ENCODE measurements at regions not wholly inside any gene's neighbourhood (a gene's known extent, or its start where the extent isn't known, plus 50 kb on each side); places are given as distances from the start of the nearest gene placed in this dataset.

DNA sequence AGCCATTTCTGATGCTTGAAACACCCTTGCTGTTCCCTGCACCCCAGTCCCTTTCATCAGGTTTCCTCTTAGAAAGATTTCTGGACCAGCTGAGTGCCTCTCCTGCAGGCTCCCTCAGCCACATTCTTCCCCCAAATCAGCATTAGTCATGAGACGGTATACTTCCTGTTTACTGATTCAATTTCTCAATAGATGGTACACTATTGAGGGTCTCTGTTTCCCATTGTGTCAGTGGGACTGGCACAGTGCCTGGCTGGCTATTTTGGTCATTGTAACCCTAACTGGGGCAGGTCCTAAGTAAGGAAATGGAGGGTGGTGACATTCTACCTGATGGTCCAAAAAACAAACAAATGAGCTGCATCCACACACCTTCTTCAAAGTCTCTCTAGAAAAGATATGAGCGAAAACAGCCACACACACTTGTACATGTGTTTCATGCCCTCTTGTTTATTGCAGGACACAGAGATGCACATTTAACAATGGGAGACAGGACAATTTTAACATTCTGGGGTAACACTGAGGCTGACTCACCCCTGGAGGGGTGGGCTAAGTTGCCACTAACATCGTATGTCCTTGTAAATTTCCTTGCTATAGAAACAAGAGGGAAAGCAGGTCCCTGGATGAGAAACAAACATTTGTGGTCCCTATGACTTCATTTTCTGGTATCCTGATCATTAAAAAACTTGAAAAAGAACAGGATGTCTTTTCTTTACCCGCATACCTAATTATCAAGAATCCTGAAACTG, 77.5 kb downstream of the RRAGC start:
- no peak overlapping the region for H3K4me3 Mint-ChIP-seq
- TF ChIP-seq CTCF (IDR thresholded peaks at IDR 0.05): no peak
- H3K27ac Mint-ChIP-seq: no peak overlapping the region
- intact Hi-C loops (cut with micrococcal nuclease): no loop called here
- H3K9me3 Mint-ChIP-seq: no peaks in the 10 kb centered on the region
- DNase-seq (no peak), ATAC-seq (ENCODE audit: low read depth) (no peak)
- CTCF ChIA-PET: no interaction called here
- peaks cover 6% of the 10 kb centered on the region for H3K4me1 Mint-ChIP-seq
- peaks cover 45% of the 10 kb centered on the region for H3K27me3 Mint-ChIP-seq
- POLR2A ChIA-PET: no interaction called here
- H3K36me3 Mint-ChIP-seq (ENCODE audit: low read depth): no peaks in the 10 kb centered on the region

DNA sequence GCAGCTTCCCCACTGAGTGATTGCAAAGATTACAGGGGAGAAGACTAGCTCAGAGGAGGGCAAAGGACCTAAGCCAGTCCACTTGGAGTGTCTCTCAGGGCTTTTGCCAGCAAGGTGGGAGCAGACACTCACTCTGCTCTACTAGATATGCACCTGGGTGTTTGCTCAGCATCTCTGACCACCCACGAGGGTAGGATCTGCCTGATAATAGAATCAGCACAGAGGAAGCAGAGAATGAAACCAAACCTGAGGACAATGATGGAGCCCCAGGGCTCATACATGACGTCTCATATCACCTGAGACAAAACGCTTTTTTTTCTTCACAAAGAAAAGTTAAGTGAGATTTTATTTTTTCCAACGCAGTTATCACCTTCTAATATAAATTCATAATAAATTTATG, 79.4 kb downstream of the RRAGC start:
- Mint-ChIP-seq H3K4me3 (no peak overlapping the region), H3K27me3 (peaks cover 42% of the 10 kb centered on the region), H3K36me3 (ENCODE audit: low read depth) (no peaks in the 10 kb centered on the region), H3K27ac (no peak overlapping the region), H3K4me1 (peaks cover 6% of the 10 kb centered on the region), H3K9me3 (no peaks in the 10 kb centered on the region)
- intact Hi-C loops (cut with micrococcal nuclease): no loop called here
- ATAC-seq (ENCODE audit: low read depth) (no peak), DNase-seq (no peak)
- ChIA-PET POLR2A (no interaction called here), CTCF (no interaction called here)
- no peak for TF ChIP-seq CTCF (IDR thresholded peaks at IDR 0.05)

GRCh38 chr1:38779491-38779890, 80.1 kb downstream of the RRAGC start:
- CTCF ChIA-PET: no interaction called here
- ATAC-seq (ENCODE audit: low read depth) (no peak), DNase-seq (no peak)
- no peak for TF ChIP-seq CTCF (IDR thresholded peaks at IDR 0.05)
- H3K4me1 Mint-ChIP-seq: peaks cover 6% of the 10 kb centered on the region
- H3K4me3 Mint-ChIP-seq: no peak overlapping the region
- no peaks in the 10 kb centered on the region for H3K36me3 Mint-ChIP-seq (ENCODE audit: low read depth)
- H3K27ac Mint-ChIP-seq: no peak overlapping the region
- POLR2A ChIA-PET: no interaction called here
- intact Hi-C loops (cut with micrococcal nuclease): no loop called here
- H3K9me3 Mint-ChIP-seq: no peaks in the 10 kb centered on the region
- H3K27me3 Mint-ChIP-seq: peaks cover 39% of the 10 kb centered on the region

DNA sequence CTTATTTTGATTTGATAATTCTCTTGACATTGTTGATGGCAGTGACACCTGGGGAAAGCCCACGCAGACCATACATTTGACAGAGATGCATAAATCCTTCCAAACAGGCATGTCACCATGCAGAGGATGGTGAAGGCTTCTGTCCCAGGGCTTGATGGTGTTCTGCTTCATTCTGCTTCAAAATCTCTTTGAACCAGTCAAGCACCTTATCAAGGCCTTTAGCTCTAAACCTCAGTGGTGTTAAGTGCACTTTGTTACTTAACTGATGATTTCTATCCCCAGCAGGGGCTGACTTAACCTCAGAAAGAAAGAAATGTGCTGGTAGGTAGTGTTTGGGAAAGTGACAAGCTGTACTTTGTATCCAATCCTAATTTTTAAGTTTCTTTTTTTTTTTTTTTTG, 81.1 kb downstream of the RRAGC start:
- DNase-seq (no peak), ATAC-seq (ENCODE audit: low read depth) (no peak)
- Mint-ChIP-seq H3K27ac (no peak overlapping the region), H3K4me3 (no peak overlapping the region), H3K9me3 (no peaks in the 10 kb centered on the region), H3K36me3 (ENCODE audit: low read depth) (no peaks in the 10 kb centered on the region), H3K4me1 (peaks cover 3% of the 10 kb centered on the region), H3K27me3 (peaks cover 30% of the 10 kb centered on the region)
- ChIA-PET CTCF (no interaction called here), POLR2A (no interaction called here)
- intact Hi-C loops (cut with micrococcal nuclease): no loop called here
- no peak for TF ChIP-seq CTCF (IDR thresholded peaks at IDR 0.05)

GRCh38 chr1:38778051-38778450, 81.5 kb downstream of the RRAGC start:
- ChIA-PET POLR2A (no interaction called here), CTCF (no interaction called here)
- no peak for TF ChIP-seq CTCF (IDR thresholded peaks at IDR 0.05)
- H3K27ac Mint-ChIP-seq: no peak overlapping the region
- H3K27me3 Mint-ChIP-seq: peaks cover 25% of the 10 kb centered on the region
- ATAC-seq (ENCODE audit: low read depth): no peak
- no peak for DNase-seq
- H3K4me1 Mint-ChIP-seq: no peaks in the 10 kb centered on the region
- H3K9me3 Mint-ChIP-seq: no peaks in the 10 kb centered on the region
- H3K36me3 Mint-ChIP-seq (ENCODE audit: low read depth): no peaks in the 10 kb centered on the region
- H3K4me3 Mint-ChIP-seq: no peak overlapping the region
- intact Hi-C loops (cut with micrococcal nuclease): no loop called here

Measured in activated B cell treated with CpG ODN at 0.5 μM for 24 hours (primary cell).